ENCODE measurements at regions not wholly inside any gene's neighbourhood (a gene's known extent, or its start where the extent isn't known, plus 50 kb on each side); places are given as distances from the start of the nearest gene placed in this dataset.

GRCh38 chr2:8006181-8006580 lies 675.7 kb upstream of the ID2 start:
- DNase-seq (ENCODE audit: low read depth) = no peak

GRCh38 chr2:8006626-8007025 lies 675.2 kb upstream of the ID2 start:
- no peak for DNase-seq (ENCODE audit: low read depth)

- no peak for DNase-seq (ENCODE audit: low read depth)
Measured at GRCh38 chr2:8009010-8009597, 672.8 kb upstream of the ID2 start.

- DNase-seq (ENCODE audit: low read depth) = no peak
Measured at GRCh38 chr2:8015848-8016600, 665.8 kb upstream of the ID2 start.

- DNase-seq (ENCODE audit: low read depth) = no peak
Measured at GRCh38 chr2:8016688-8017087, 665.2 kb upstream of the ID2 start.

- no peak for DNase-seq (ENCODE audit: low read depth)
Measured at GRCh38 chr2:8018956-8019355, 662.9 kb upstream of the ID2 start.

GRCh38 chr2:8019934-8020333 lies 661.9 kb upstream of the ID2 start:
- DNase-seq (ENCODE audit: low read depth) = no peak

GRCh38 chr2:8021921-8022320 lies 659.9 kb upstream of the ID2 start:
- DNase-seq (ENCODE audit: low read depth) = no peak

GRCh38 chr2:8022908-8023640 lies 658.8 kb upstream of the ID2 start:
- DNase-seq (ENCODE audit: low read depth) = no peak

- no peak for DNase-seq (ENCODE audit: low read depth)
Measured at GRCh38 chr2:8024506-8024905, 657.4 kb upstream of the ID2 start.

GRCh38 chr2:8026381-8026780 lies 655.5 kb upstream of the ID2 start:
- no peak for DNase-seq (ENCODE audit: low read depth)

GRCh38 chr2:8027387-8027786 lies 654.5 kb upstream of the ID2 start:
- no peak for DNase-seq (ENCODE audit: low read depth)

GRCh38 chr2:8028036-8028435 lies 653.8 kb upstream of the ID2 start:
- no peak for DNase-seq (ENCODE audit: low read depth)

GRCh38 chr2:8028436-8028835 lies 653.4 kb upstream of the ID2 start:
- DNase-seq (ENCODE audit: low read depth) = no peak

GRCh38 chr2:8028981-8029380 lies 652.9 kb upstream of the ID2 start:
- no peak for DNase-seq (ENCODE audit: low read depth)

- DNase-seq (ENCODE audit: low read depth) = no peak
Measured at GRCh38 chr2:8030573-8031303, 651.1 kb upstream of the ID2 start.

GRCh38 chr2:8031370-8031769 lies 650.5 kb upstream of the ID2 start:
- no peak for DNase-seq (ENCODE audit: low read depth)

- no peak for DNase-seq (ENCODE audit: low read depth)
Measured at GRCh38 chr2:8033546-8034096, 648.2 kb upstream of the ID2 start.

GRCh38 chr2:8036366-8036765 lies 645.5 kb upstream of the ID2 start:
- no peak for DNase-seq (ENCODE audit: low read depth)

- DNase-seq (ENCODE audit: low read depth) = no peak
Measured at GRCh38 chr2:8039732-8040131, 642.1 kb upstream of the ID2 start.

GRCh38 chr2:8043295-8043694 lies 638.6 kb upstream of the ID2 start:
- no peak for DNase-seq (ENCODE audit: low read depth)

GRCh38 chr2:8044046-8044594 lies 637.7 kb upstream of the ID2 start:
- no peak for DNase-seq (ENCODE audit: low read depth)

All from stimulated activated CD8-positive, alpha-beta memory T cell treated with anti-CD3 and anti-CD28 coated beads, Interleukin-12 subunit alpha, Interleukin-12 subunit beta, amount 100 ng/mL, for 4 hours (primary cell).